Hepatocyte (in vitro differentiated cells): ENCODE measurements at regions not wholly inside any gene's neighbourhood (a gene's known extent, or its start where the extent isn't known, plus 50 kb on each side); places are given as distances from the start of the nearest gene placed in this dataset.
"Not testable (repeated sequence)": the region's sequence is repeated elsewhere in the genome, so short reads cannot be mapped to it uniquely, and the experiment has no call there.

Experiments
- DNase-seq: peaks from one replicate; pipeline ENCODE4 v3.0.0-alpha.2; 2016; ENCODE audit warnings: low spot score
- H2AFZ ChIP-seq: fragments of 200-600 bp; sonication (generic); 2 replicates; pipeline ENCODE4 v1.6.0; 2016; ENCODE audit warnings: antibody characterized with exemption, mild to moderate bottlenecking
- H3K27ac ChIP-seq: fragments of 200-600 bp; sonication (generic); 2 replicates; pipeline ENCODE4 v1.5.1; 2016; ENCODE audit warnings: mild to moderate bottlenecking
- H3K27me3 ChIP-seq: fragments of 200-600 bp; sonication (generic); 2 replicates; pipeline ENCODE4 v1.6.1; 2016
- H3K36me3 ChIP-seq: fragments of 200-600 bp; sonication (generic); replicated peaks from 2 replicates; pipeline ENCODE4 v1.5.1; 2016; ENCODE audit warnings: low read depth; ENCODE audit not compliant: insufficient read depth
- H3K4me1 ChIP-seq: fragments of 200-600 bp; sonication (generic); 2 replicates; pipeline ENCODE4 v1.5.1; 2016; ENCODE audit warnings: mild to moderate bottlenecking, moderate library complexity; ENCODE audit not compliant: insufficient read depth
- H3K4me2 ChIP-seq: fragments of 200-600 bp; sonication (generic); 2 replicates; pipeline ENCODE4 v1.6.0; 2016
- H3K4me3 ChIP-seq: fragments of 200-600 bp; sonication (generic); 2 replicates; pipeline ENCODE4 v1.5.1; 2016; ENCODE audit warnings: mild to moderate bottlenecking
- H3K79me2 ChIP-seq: fragments of 200-600 bp; sonication (generic); 2 replicates; pipeline ENCODE4 v1.6.0; 2017; ENCODE audit warnings: mild to moderate bottlenecking
- H3K9me2 ChIP-seq: fragments of 200-600 bp; sonication (generic); replicated peaks from 2 replicates; pipeline ENCODE4 v1.6.0; 2017; ENCODE audit warnings: mild to moderate bottlenecking; ENCODE audit not compliant: insufficient read depth
- H3K9me3 ChIP-seq: fragments of 200-600 bp; sonication (generic); 2 replicates; pipeline ENCODE4 v1.5.1; 2016; ENCODE audit warnings: low read depth, mild to moderate bottlenecking
- H4K20me1 ChIP-seq: fragments of 200-600 bp; sonication (generic); 2 replicates; pipeline ENCODE4 v1.6.0; 2016; ENCODE audit warnings: mild to moderate bottlenecking; ENCODE audit not compliant: insufficient read depth, poor library complexity, severe bottlenecking
- EZH2 ChIP-seq: fragments of 200-600 bp; sonication (generic); IDR thresholded peaks from 2 replicates; pipeline ENCODE4 v1.6.1; 2016; ENCODE audit warnings: antibody characterized with exemption, mild to moderate bottlenecking, borderline replicate concordance
- EZH2phosphoT487 ChIP-seq: fragments of 200-600 bp; sonication (generic); IDR thresholded peaks from one replicate; pipeline ENCODE4 v1.6.1; 2018; ENCODE audit warnings: antibody characterized with exemption, mild to moderate bottlenecking, low read depth, moderate library complexity; ENCODE audit not compliant: unreplicated experiment, severe bottlenecking
- WGBS: methylation state at CpG from one replicate; pipeline ENCODE4 v1.1.6; 2016; ENCODE audit warnings: low lambda C conversion rate; ENCODE audit errors: missing lambda C conversion rate; 5-methylcytosine and 5-hydroxymethylcytosine counted together
- TF ChIP-seq, protein P1 (sequence below): fragments of 200-600 bp; sonication (generic); IDR thresholded peaks from 2 replicates; pipeline ENCODE4 v1.5.1; 2016; ENCODE audit warnings: antibody characterized with exemption, mild to moderate bottlenecking; ENCODE audit not compliant: poor library complexity

DNA sequence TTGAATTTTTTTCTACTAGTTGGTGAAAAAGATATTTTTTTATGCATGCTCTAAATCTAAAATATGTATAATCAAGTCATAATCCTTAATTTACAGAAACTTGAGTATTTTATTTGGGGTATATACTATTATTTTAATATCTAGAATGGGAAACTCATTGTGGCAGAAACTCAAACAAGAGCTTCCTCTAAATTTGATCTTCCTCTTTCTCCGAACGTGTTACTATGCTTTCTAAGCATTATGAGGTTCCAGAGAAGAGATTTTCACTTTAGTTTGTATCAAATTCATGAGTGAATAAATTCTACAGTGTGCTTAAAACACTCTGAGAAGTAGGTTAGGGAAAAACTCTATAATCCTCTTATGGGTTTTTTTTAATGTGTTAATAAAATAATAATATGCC, 173.1 kb downstream of the POTEB3 start:
- no peaks in the 10 kb centered on the region for H3K36me3 ChIP-seq
- no peak overlapping the region for H3K4me2 ChIP-seq
- peaks cover 44% of the 10 kb centered on the region for H3K9me3 ChIP-seq
- no peaks in the 10 kb centered on the region for H3K27me3 ChIP-seq
- no peak overlapping the region for H3K4me3 ChIP-seq
- TF ChIP-seq, protein P1, sequence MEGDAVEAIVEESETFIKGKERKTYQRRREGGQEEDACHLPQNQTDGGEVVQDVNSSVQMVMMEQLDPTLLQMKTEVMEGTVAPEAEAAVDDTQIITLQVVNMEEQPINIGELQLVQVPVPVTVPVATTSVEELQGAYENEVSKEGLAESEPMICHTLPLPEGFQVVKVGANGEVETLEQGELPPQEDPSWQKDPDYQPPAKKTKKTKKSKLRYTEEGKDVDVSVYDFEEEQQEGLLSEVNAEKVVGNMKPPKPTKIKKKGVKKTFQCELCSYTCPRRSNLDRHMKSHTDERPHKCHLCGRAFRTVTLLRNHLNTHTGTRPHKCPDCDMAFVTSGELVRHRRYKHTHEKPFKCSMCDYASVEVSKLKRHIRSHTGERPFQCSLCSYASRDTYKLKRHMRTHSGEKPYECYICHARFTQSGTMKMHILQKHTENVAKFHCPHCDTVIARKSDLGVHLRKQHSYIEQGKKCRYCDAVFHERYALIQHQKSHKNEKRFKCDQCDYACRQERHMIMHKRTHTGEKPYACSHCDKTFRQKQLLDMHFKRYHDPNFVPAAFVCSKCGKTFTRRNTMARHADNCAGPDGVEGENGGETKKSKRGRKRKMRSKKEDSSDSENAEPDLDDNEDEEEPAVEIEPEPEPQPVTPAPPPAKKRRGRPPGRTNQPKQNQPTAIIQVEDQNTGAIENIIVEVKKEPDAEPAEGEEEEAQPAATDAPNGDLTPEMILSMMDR, result no peak
- no peak for TF ChIP-seq EZH2phosphoT487
- no peak for TF ChIP-seq EZH2
- H3K9me2 ChIP-seq, result no peaks in the 10 kb centered on the region
- no peaks in the 10 kb centered on the region for H3K4me1 ChIP-seq
- no peak overlapping the region for H2AFZ ChIP-seq
- H4K20me1 ChIP-seq, result no peaks in the 10 kb centered on the region
- DNase-seq, result no peak
- H3K27ac ChIP-seq, result no peak overlapping the region
- H3K79me2 ChIP-seq, result no peaks in the 10 kb centered on the region
- 22% methylated on average over 2 of the region's 2 CpGs for WGBS

- not testable (repeated sequence) for H3K27ac ChIP-seq, H3K9me2 ChIP-seq, H3K79me2 ChIP-seq, H3K4me2 ChIP-seq, H2AFZ ChIP-seq, H3K36me3 ChIP-seq, H3K27me3 ChIP-seq, H4K20me1 ChIP-seq, H3K4me1 ChIP-seq, DNase-seq, H3K4me3 ChIP-seq
- H3K9me3 ChIP-seq, result peaks cover 45% of the 10 kb centered on the region
- WGBS, result 59% methylated on average over 3 of the region's 3 CpGs
These were observed 174.7 kb downstream of the POTEB3 start for GRCh38 chr15:21265628-21266027.

- 76% methylated on average over 12 of the region's 12 CpGs for WGBS
- peak; percentile 3 for DNase-seq
- Histone ChIP-seq H3K9me3 (peaks cover 38% of the 10 kb centered on the region), H3K4me2 (no peak overlapping the region), H3K4me3 (no peak overlapping the region), H3K36me3 (no peaks in the 10 kb centered on the region), H4K20me1 (no peaks in the 10 kb centered on the region), H3K27me3 (no peaks in the 10 kb centered on the region), H2AFZ (no peak overlapping the region), H3K4me1 (no peaks in the 10 kb centered on the region), H3K79me2 (no peaks in the 10 kb centered on the region), H3K27ac (no peak overlapping the region), H3K9me2 (no peaks in the 10 kb centered on the region)
- TF ChIP-seq, protein P1, result no peak
- TF ChIP-seq EZH2 (no peak), EZH2phosphoT487 (no peak)
These were observed 177.4 kb downstream of the POTEB3 start for GRCh38 chr15:21262851-21263425.

- no peaks in the 10 kb centered on the region for H3K27me3 ChIP-seq
- TF ChIP-seq EZH2 (no peak), EZH2phosphoT487 (no peak)
- TF ChIP-seq, protein P1, result no peak
- no peaks in the 10 kb centered on the region for H3K36me3 ChIP-seq
- no peak overlapping the region for H3K27ac ChIP-seq
- H4K20me1 ChIP-seq, result no peaks in the 10 kb centered on the region
- H3K4me2 ChIP-seq, result no peak overlapping the region
- H2AFZ ChIP-seq, result no peak overlapping the region
- no peaks in the 10 kb centered on the region for H3K9me2 ChIP-seq
- H3K4me3 ChIP-seq, result no peak overlapping the region
- H3K9me3 ChIP-seq, result peaks cover 38% of the 10 kb centered on the region
- DNase-seq, result peak; percentile 23
- WGBS, result 83% methylated on average over 30 of the region's 30 CpGs
- H3K4me1 ChIP-seq, result no peaks in the 10 kb centered on the region
- H3K79me2 ChIP-seq, result no peaks in the 10 kb centered on the region
These were observed 178.1 kb downstream of the POTEB3 start for GRCh38 chr15:21261965-21262850.
